GM12872 (cell line): ENCODE measurements at regions not wholly inside any gene's neighbourhood (a gene's known extent, or its start where the extent isn't known, plus 50 kb on each side); places are given as distances from the start of the nearest gene placed in this dataset.
A peak's percentile ranks its signal among the peaks of the same experiment; 100 is the strongest.

Source experiments
- TF ChIP-seq, protein P1 (sequence below): IDR thresholded peaks from 3 replicates; pipeline ENCODE4 v1.5.1; 2011; ENCODE audit warnings: low read depth, mild to moderate bottlenecking, low read length, moderate library complexity; ENCODE audit not compliant: insufficient read depth

- TF ChIP-seq, protein P1, sequence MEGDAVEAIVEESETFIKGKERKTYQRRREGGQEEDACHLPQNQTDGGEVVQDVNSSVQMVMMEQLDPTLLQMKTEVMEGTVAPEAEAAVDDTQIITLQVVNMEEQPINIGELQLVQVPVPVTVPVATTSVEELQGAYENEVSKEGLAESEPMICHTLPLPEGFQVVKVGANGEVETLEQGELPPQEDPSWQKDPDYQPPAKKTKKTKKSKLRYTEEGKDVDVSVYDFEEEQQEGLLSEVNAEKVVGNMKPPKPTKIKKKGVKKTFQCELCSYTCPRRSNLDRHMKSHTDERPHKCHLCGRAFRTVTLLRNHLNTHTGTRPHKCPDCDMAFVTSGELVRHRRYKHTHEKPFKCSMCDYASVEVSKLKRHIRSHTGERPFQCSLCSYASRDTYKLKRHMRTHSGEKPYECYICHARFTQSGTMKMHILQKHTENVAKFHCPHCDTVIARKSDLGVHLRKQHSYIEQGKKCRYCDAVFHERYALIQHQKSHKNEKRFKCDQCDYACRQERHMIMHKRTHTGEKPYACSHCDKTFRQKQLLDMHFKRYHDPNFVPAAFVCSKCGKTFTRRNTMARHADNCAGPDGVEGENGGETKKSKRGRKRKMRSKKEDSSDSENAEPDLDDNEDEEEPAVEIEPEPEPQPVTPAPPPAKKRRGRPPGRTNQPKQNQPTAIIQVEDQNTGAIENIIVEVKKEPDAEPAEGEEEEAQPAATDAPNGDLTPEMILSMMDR = no peak
Observed at GRCh38 chr16:26554030-26554429, 512.7 kb upstream of the C16orf82 start.

DNA sequence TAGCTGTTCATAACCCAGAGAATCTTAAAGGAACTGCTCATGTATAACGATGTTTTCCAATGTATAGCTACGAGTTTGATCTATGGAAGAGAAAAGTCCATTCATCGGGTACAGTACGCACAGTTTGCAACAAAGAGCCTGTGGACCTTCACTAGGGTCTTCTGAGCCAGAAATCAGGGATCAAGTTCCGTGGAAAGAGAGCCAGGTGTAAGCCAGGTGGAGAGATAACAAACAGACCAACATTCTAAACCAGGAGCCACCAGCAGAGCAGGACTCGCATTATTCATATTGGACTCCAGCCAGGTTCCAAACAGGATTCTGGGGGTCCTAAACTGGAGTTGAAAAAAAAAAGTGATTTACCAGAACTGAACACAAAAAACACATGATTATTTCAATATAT lies 505.4 kb upstream of the C16orf82 start:
- TF ChIP-seq, protein P1 = no peak

DNA sequence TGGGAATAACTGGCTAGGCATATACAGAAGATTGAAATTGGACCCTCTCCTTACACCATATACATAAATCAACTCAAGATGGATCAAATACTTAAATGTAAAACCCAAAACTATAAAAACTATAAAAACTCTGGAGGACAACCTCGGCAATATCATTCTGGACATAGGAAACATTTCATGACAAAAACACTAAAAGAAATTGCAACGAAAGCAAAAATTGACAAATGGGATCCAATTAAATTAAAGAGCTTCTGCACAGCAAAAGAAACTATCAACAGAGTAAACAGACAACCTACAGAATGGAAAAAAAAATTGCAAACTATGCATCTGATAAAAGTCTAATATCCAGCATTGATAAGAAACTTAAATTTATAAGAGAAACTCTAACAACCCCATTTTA lies 503.7 kb upstream of the C16orf82 start:
- TF ChIP-seq, protein P1 = no peak

DNA sequence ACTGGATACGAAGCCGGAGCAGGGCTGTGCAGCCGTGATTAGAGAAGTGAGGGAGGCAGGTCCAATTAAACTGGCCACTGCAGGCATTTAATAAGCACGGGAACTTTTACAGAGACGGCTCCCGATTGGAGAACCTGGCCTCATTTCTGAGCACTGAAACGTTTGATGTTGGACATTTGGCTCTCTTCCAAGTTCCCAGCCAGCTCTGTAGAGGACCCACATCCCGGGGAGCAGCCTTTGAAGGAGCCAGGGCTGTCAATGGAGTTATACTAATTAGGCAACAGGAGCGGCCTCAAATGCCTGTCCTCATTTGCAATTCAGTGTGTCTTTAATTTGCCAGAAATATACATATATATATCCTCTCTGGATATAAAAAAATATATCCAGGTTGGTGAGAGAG lies 499.4 kb upstream of the C16orf82 start:
- TF ChIP-seq, protein P1 = no peak

GRCh38 chr16:26569793-26570192 lies 496.9 kb upstream of the C16orf82 start:
- TF ChIP-seq, protein P1 = peak; percentile 48

- TF ChIP-seq, protein P1 = no peak
Observed at GRCh38 chr16:26578748-26579147, 488.0 kb upstream of the C16orf82 start.

- TF ChIP-seq, protein P1 = no peak
Observed at GRCh38 chr16:26583803-26584202, 482.9 kb upstream of the C16orf82 start.

- TF ChIP-seq, protein P1 = no peak
Observed at GRCh38 chr16:26593700-26594099, 473.0 kb upstream of the C16orf82 start.
